GM19372 (cell line): ENCODE measurements at regions not wholly inside any gene's neighbourhood (a gene's known extent, or its start where the extent isn't known, plus 50 kb on each side); places are given as distances from the start of the nearest gene placed in this dataset.

Source experiments
- ATAC-seq: cut with Tn5 transposase; IDR thresholded peaks from one replicate; pipeline ENCODE4 v1.9.1; 2021; ENCODE audit warnings: mild to moderate bottlenecking, low read depth, moderate library complexity; ENCODE audit not compliant: unreplicated experiment

DNA sequence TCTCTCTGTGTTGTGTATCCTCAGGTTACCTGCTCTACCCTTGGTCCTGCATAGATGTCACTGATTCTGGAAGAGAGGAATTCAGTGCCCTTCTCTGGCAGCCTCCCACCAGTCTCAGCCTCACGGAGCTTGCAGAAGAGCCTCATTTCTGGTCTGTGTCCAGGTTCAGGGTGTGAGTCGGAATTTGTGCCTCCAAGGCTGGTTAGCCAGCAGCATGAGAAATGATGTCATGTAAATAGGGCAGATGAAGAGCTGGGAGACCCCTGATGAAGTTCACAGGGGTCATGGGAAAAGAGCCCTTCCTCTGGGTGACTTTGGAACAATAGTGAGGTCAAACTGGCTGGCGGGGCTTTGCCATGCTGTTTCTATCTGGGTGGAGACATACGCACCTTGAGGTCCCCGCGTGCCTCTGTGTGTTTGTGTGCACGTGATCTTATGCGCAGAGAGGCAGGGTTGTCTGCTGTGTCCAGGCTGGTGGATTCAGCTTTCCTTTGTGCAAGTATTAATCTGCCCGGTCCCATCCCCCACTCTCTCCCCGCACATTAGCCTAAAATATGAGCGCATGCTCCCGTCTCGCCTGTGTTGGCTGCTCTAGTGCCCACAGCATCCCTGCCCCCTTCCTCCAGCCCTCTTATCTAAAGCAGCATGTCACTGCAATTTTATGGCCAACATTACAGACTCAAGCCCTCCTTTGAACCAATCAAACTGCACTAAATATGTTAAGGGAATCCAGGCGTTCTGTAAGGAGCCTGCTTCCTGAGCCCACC lies 256.3 kb upstream of the ZFHX3 start:
- no peak for ATAC-seq

DNA sequence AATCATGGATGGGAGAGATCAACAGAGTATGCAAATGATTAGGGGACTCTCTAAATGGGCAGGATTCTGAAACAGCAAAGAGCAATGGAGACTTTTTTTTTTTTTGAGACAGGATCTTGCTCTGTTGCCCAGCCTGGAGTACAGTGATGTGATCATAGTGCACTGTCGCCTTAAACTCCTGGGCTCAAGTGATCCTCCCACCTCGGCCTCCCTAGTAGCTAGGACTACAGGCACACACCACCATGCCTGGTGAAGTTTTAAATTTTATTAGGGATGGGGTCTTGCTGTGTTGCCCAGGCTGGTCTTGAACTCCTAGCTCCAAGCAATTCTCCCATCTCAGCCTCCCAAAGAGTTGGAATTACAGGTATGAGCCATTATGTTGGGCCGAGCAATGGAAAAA lies 255.0 kb upstream of the ZFHX3 start:
- no peak for ATAC-seq

DNA sequence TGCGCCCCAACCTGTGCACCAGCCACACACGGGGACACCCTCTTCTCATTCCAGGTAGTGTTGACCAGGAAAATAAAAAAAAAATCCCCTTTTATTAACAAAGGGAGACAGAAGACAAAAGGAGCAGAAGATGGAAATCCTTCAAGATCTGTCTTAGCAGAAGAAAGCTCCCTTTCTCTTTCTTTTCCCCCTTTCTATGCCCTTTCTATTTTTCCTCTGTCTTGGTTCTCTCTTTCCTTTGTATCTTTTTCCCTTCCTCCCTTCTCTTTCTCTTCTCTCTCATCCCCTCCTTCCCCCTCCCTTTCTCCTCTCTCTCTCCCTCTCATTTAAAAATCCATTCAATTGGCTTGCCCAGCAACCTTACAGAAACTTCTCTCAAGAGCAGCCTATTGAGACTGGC lies 254.1 kb upstream of the ZFHX3 start:
- no peak for ATAC-seq

- no peak for ATAC-seq
Observed at GRCh38 chr16:73299346-73299745, 251.4 kb upstream of the ZFHX3 start.

DNA sequence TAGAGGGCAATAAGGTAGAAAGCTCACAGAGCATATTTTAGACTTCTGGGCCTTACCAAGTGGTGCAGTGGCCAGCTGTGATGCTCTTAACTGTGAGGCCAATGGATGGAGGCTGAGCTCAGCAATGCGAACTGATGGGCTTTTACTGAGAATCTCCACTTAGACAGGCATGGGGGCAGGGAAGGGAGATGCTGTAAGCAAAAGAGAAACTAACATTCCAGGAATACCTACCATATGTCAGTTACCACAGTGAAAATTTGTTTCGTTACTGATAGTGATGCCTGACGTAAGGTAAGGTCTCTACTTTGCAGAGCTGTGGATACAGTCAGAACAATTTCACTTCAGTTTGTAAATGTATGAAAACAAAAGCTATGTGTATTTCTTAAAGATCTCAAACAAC lies 250.6 kb upstream of the ZFHX3 start:
- no peak for ATAC-seq

GRCh38 chr16:73290258-73290657 lies 242.3 kb upstream of the ZFHX3 start:
- ATAC-seq: no peak

DNA sequence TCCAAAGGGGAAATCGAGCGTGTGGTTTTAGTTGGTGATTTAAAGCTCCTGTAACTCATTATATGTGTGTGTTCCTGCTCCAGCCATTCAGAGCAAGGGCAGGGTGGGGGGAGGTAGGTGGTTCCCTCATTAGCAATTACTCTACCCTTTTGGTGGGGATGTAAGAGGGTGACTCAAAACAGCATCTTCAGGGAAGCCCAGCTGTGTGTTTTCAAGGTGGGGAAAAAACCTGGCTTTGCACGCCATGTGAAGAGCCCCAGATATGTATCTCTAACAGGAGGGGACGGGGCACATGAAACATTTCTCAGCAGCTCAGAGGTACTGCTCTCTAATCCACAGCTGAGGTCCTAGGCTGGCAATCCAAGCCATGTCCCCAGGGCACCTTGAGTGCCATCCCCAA lies 241.3 kb upstream of the ZFHX3 start:
- ATAC-seq: peak; percentile 83

DNA sequence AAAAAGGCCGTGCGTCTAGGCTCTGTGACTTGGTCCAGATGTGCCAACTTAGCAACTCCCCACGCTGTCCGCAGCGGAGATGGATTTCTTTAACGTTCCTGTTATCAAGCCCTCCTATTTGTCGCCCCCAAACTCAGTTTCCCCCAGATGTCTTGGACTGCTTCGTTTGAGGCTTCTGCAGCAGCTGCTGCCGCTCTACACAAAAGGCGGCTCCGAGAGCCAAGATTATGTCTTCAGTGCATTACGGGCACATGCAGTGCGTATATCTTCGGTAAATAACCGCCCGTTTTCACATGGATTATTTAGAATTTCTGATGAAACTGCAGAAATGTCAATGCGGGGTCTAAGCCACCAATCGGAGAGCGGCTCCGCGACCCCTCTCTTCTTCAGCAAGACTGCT lies 240.6 kb upstream of the ZFHX3 start:
- no peak for ATAC-seq

- ATAC-seq: no peak
Observed at GRCh38 chr16:73287859-73288405, 240.0 kb upstream of the ZFHX3 start.

DNA sequence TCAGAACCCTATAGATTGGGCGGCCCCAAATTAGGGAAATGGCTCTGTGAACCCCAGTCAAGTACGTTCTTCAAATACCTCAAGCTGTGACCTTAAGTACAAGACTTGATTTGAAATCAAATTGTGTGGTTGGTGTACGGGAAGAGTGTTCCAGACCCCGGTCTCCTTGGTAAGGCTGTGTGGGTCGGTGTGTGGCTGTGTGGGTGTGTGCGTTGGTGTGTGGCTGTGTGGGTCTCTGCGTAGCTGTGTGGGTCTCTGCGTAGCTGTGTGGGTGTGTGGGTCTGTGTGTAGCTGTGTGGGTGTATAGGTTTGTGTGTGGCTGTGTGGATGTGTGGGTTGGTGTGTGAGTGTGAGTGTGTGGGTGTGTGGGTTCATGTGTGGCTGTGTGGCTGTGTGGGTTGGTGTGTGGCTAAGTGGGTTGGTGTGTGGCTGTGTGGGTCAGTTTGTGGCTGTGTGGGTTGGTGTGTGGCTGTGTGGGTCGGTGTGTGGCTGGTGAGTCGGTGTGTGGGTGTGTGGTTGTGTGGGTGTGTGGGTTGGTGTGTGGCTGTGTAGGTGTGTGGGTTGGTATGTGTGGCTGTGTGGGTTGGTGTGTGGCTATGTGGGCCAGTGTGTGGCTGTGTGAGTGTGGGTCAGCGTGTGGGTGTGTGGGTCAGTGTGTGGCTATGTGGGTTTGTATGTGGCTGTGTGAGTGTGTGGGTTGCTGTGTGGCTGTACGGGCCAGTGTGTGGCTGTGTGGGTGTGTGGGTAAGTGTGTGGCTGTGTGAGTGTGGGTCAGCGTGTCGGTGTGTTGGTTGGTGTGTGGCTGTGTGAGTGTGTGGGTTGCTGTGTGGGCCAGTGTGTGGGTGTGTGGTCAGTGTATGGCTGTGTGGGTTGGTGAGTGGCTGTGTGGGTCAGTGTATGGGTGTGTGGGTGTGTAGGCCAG lies 238.7 kb upstream of the ZFHX3 start:
- no peak for ATAC-seq

- no peak for ATAC-seq
Observed at GRCh38 chr16:73285436-73286201, 237.7 kb upstream of the ZFHX3 start.

- no peak for ATAC-seq
Observed at GRCh38 chr16:73280388-73280787, 232.5 kb upstream of the ZFHX3 start.

- ATAC-seq: no peak
Observed at GRCh38 chr16:73279451-73279850, 231.5 kb upstream of the ZFHX3 start.

- ATAC-seq: no peak
Observed at GRCh38 chr16:73277071-73277470, 229.1 kb upstream of the ZFHX3 start.

DNA sequence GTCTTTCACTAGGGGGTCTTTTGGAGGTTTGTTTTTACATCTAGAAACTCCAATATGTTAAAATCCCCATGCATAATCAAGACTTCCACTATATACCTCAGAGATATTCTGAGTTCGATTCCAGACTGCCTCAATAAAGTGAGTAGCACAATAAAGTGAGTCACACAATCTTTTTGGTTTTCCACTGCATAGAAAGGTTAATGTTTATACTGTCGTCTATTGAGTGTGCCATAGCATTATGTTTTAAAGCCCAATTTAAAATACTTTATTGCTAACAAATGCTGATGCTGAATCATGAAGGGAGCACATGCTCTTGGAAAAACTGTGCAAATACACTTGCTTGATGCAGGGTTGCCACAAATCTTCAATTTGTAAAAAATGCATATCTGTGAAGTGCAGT lies 227.5 kb upstream of the ZFHX3 start:
- ATAC-seq: no peak

DNA sequence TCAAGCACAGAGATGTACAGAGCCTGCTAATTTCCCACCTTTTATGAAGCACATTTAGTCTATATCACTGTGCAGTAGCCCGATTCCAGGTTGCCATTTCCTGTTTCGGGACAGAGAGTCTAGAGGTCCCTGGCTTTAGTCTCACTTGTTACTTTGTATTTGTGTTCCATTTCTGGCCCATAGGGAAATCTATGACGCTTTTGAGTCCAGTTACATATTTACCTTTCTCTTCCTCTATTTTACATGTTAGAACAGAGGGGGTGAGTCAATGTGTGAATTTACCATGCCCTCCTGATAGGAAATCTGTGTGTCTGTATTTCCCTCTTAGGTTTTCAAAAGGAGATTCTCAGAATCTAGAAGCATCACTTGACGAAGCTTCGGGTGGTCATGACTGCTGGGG lies 227.1 kb upstream of the ZFHX3 start:
- ATAC-seq: no peak

DNA sequence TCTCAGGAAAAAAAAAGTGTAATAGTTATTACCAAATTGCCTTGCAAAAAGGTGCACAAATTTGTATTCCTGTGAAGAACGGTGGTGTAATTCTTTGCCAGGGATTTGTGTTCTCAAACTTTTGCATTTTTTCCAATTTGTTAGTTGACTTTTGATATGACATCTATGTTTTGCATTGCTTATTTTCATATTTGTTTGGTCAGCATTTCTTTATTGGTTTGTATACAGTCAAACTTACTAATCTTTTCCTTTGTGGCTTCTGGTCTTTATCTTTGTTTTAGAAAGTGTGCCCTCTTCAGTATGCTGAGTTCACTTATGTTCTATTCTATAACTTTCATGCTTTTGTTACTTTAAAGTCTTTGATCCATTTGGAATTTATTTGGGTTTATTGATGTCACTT lies 226.2 kb upstream of the ZFHX3 start:
- ATAC-seq: no peak

- ATAC-seq: no peak
Observed at GRCh38 chr16:73268366-73268993, 220.6 kb upstream of the ZFHX3 start.

DNA sequence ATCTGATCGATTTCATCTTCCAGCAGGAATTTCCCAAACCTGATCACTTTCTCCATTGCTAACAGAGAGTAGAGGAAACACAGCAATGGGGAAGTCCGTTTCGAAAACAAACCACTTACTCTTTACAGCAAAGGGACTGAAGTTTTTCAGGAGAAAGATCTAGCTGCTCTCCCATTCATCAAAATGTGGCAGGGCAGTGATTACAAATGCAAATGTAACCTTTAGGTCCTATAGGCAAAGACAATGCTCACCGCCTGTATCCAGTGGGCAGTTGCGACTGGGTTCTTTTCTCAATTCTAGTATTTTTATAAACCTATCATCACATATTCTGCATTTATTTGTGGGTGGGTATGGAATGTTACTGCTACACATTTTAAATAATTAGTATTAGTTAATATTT lies 218.0 kb upstream of the ZFHX3 start:
- no peak for ATAC-seq

GRCh38 chr16:73265124-73265837 lies 217.4 kb upstream of the ZFHX3 start:
- ATAC-seq: no peak
